Calu3 (cell line): ENCODE measurements at regions not wholly inside any gene's neighbourhood (a gene's known extent, or its start where the extent isn't known, plus 50 kb on each side); places are given as distances from the start of the nearest gene placed in this dataset.

ENCODE experiments used
- BruUV-seq: library from RNA; stranded (reverse); fragments of 400-500 nt; replicated peaks from 2 replicates; lab custom pipeline; 2021; lab: Mats Ljungman, UMichigan
- CTCF ChIA-PET: fragments of 300-600 bp; sonication (Branson Sonifier 250); formaldehyde crosslinking; loops from one replicate; lab custom pipeline; 2022; ENCODE audit warnings: antibody characterized with exemption; lab: Charles Lee
- DNase-seq: peaks from one replicate; pipeline ENCODE4 v3.0.0; 2022
- H3K27ac Mint-ChIP-seq: one replicate; pipeline ENCODE4 v1.8.0; 2022; ENCODE audit warnings: mixed read lengths; ENCODE audit not compliant: unreplicated experiment
- H3K27me3 Mint-ChIP-seq: one replicate; pipeline ENCODE4 v1.8.0; 2022; ENCODE audit warnings: mixed read lengths; ENCODE audit not compliant: unreplicated experiment
- H3K36me3 Mint-ChIP-seq: one replicate; pipeline ENCODE4 v1.8.0; 2022; ENCODE audit warnings: mild to moderate bottlenecking, moderate library complexity, mixed read lengths; ENCODE audit not compliant: insufficient read depth, unreplicated experiment
- H3K4me1 Mint-ChIP-seq: one replicate; pipeline ENCODE4 v1.8.0; 2022; ENCODE audit warnings: mild to moderate bottlenecking, low read depth, mixed read lengths; ENCODE audit not compliant: unreplicated experiment
- H3K4me3 Mint-ChIP-seq: one replicate; pipeline ENCODE4 v1.8.0; 2022; ENCODE audit warnings: mild to moderate bottlenecking, low read depth, moderate library complexity, mixed read lengths; ENCODE audit not compliant: unreplicated experiment
- H3K9me3 Mint-ChIP-seq: one replicate; pipeline ENCODE4 v1.8.0; 2022; ENCODE audit warnings: low read depth, mixed read lengths; ENCODE audit not compliant: unreplicated experiment
- intact Hi-C: fragments of 100-400 bp; cut with micrococcal nuclease; formaldehyde crosslinking; loops from one replicate; pipeline ENCODE4 v1.10.0; 2022; ENCODE audit not compliant: unreplicated experiment
- TF ChIP-seq, protein P1 (sequence below): fragments of 200-600 bp; IDR thresholded peaks from one replicate; pipeline ENCODE4 v1.8.0; 2022; ENCODE audit warnings: antibody characterized with exemption; ENCODE audit not compliant: unreplicated experiment

DNA sequence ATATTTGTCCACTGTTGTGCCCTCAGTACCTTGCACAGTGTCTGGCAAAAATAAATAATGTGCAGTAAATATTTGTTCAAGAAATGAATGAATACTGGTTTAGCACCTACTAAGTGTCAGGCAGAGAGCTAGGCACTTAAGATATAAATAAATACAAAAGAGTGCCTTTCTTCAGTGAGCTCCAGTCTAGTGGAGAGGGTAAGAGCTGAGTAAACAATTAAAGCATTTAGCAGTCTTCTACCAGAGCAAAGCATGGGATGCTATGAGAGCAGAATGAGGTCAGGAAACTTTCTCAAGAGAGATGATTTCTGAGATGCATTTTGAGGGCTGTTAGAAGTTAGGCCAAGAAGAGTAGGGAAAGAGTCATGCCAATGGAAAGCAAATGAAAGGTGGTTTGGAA lies 314.7 kb downstream of the DSC3 start:
- intact Hi-C loops: no loop called here
- H3K27ac Mint-ChIP-seq: no peak overlapping the region
- no peak for DNase-seq
- H3K27me3 Mint-ChIP-seq: no peaks in the 10 kb centered on the region
- H3K4me3 Mint-ChIP-seq: no peak overlapping the region
- H3K9me3 Mint-ChIP-seq: peaks cover 4% of the 10 kb centered on the region
- no TSS peak for BruUV-seq
- CTCF ChIA-PET: interaction anchor here (0.6 kb wide), 1 partner anchor 940 kb away, joined by 4 read pairs; no protein-coding TSS in a partner anchor
- H3K36me3 Mint-ChIP-seq: no peaks in the 10 kb centered on the region
- no peaks in the 10 kb centered on the region for H3K4me1 Mint-ChIP-seq
- TF ChIP-seq, protein P1, sequence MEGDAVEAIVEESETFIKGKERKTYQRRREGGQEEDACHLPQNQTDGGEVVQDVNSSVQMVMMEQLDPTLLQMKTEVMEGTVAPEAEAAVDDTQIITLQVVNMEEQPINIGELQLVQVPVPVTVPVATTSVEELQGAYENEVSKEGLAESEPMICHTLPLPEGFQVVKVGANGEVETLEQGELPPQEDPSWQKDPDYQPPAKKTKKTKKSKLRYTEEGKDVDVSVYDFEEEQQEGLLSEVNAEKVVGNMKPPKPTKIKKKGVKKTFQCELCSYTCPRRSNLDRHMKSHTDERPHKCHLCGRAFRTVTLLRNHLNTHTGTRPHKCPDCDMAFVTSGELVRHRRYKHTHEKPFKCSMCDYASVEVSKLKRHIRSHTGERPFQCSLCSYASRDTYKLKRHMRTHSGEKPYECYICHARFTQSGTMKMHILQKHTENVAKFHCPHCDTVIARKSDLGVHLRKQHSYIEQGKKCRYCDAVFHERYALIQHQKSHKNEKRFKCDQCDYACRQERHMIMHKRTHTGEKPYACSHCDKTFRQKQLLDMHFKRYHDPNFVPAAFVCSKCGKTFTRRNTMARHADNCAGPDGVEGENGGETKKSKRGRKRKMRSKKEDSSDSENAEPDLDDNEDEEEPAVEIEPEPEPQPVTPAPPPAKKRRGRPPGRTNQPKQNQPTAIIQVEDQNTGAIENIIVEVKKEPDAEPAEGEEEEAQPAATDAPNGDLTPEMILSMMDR: no peak

DNA sequence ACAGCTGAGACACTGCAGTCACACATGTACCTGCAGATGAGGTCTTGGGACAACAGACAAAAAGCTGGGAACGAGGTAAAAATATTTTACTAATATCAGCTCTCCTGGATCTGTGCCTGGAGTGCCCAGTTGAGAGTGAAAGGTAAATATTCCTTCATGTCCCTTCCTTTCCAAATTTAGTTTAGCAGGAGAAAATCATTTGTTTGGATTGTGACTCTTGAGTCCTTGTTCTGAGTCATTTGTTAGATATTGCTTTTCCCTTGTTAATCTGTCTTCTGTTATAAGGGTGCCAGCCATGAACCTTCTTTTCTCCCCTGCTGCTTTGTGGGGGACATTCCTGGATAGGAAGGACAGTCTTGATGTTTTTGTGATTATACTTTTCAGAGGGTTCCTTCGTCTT lies 329.2 kb downstream of the DSC3 start:
- no peaks in the 10 kb centered on the region for H3K9me3 Mint-ChIP-seq
- no TSS peak for BruUV-seq
- CTCF ChIA-PET: no interaction called here

DNA sequence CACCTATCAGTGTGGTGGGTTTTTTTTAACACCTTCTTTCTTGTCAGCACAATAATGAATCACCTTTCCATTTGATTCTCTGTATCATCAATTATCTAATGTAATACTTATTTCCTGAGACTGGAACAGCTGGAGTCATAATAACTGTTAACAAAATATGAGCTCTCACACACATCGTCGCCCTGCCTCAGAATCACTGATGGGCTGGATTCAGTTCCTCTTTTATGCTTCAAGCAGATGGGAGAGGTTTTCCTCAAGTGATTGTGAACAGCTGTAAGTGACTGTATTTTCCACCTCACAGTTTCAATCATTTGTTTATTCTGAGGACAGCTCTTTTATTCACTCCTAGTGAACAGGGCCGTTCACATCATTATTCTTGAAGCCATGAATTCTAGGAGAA lies 330.2 kb downstream of the DSC3 start:
- BruUV-seq: no TSS peak
- intact Hi-C loops: no loop called here
- Mint-ChIP-seq H3K36me3 (no peaks in the 10 kb centered on the region), H3K27ac (no peak overlapping the region), H3K4me3 (no peak overlapping the region), H3K4me1 (no peaks in the 10 kb centered on the region), H3K27me3 (no peaks in the 10 kb centered on the region), H3K9me3 (no peaks in the 10 kb centered on the region)
- no peak for DNase-seq
- TF ChIP-seq, protein P1: no peak
- CTCF ChIA-PET: no interaction called here

More for the DNA sequence above, 329.2 kb downstream of the DSC3 start:
- DNase-seq: no peak
- no peaks in the 10 kb centered on the region for H3K27me3 Mint-ChIP-seq
- H3K4me3 Mint-ChIP-seq: no peak overlapping the region
- H3K27ac Mint-ChIP-seq: no peak overlapping the region
- TF ChIP-seq, protein P1: no peak
- intact Hi-C loops: no loop called here
- no peaks in the 10 kb centered on the region for H3K36me3 Mint-ChIP-seq
- no peaks in the 10 kb centered on the region for H3K4me1 Mint-ChIP-seq

DNA sequence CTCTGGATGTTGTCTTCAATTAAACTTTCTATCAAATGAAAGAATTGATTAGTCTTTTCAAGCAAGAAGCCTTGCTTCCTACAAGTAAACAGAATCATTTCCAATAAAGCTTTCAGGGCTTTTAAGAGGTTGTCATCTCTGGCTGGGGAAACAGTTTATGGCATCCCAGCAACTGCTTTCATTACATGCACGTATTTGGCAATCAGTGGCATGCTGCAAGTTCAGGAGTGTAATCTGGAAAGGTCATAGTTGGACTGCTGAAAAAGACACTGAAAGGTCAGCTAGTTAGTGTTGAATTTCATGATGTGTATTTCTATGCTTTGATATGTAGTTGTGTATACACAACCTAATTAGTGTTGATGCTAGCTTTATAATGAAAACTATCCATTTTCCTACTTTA lies 332.9 kb downstream of the DSC3 start:
- Mint-ChIP-seq H3K36me3 (no peaks in the 10 kb centered on the region), H3K27me3 (no peaks in the 10 kb centered on the region), H3K4me1 (no peaks in the 10 kb centered on the region), H3K4me3 (no peak overlapping the region), H3K27ac (no peak overlapping the region), H3K9me3 (no peaks in the 10 kb centered on the region)
- no peak for DNase-seq
- intact Hi-C loops: no loop called here
- CTCF ChIA-PET: no interaction called here
- TF ChIP-seq, protein P1: no peak
- BruUV-seq: no TSS peak

DNA sequence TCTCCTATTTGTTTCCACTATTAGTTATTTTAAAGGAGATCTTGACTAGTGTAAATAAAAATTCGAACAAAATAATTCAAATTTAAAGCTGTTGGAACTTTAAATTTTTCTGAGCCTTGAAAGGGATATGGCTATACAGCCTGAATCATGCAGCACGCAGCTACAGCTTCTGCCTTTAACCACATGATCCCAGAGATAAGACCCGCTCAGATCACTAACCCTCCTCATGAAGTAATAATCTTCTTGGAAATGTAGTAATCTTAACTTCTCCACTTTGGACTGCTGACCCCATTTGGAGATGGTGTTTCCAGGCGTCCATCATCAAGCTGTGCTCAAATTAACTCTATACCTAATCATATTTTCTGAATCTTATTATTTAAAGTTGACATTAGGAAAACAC lies 336.6 kb downstream of the DSC3 start:
- no peaks in the 10 kb centered on the region for H3K27me3 Mint-ChIP-seq
- H3K36me3 Mint-ChIP-seq: no peaks in the 10 kb centered on the region
- CTCF ChIA-PET: no interaction called here
- H3K27ac Mint-ChIP-seq: no peak overlapping the region
- BruUV-seq: no TSS peak
- H3K4me3 Mint-ChIP-seq: no peak overlapping the region
- intact Hi-C loops: no loop called here
- TF ChIP-seq, protein P1: no peak
- H3K4me1 Mint-ChIP-seq: no peaks in the 10 kb centered on the region
- DNase-seq: no peak
- no peaks in the 10 kb centered on the region for H3K9me3 Mint-ChIP-seq
